ENCODE measurements at regions not wholly inside any gene's neighbourhood (a gene's known extent, or its start where the extent isn't known, plus 50 kb on each side); places are given as distances from the start of the nearest gene placed in this dataset.

DNA sequence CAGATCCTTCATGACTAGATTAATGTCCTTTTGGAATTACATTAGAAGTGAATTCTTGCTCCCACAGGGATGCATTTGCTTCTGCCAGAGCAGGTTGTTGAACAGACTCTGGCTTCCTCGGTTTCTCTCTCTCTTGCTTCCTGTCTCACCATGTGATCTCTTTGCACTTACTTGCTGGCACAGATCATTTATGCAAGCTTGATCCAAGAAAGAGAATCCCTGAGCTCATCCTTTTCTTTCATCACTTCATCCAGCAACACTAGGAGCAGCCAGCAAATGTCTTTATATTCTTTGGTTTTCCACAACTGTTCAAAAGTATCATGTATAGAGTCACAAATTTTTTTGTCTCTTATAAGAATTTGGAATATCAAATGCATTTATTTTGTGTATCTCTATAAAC is 313.5 kb downstream of the ZNF326 start:
- intact Hi-C loops (cut with DNase I): no loop called here
- DNase-seq: no peak
- Histone ChIP-seq H3K4me1 (ENCODE audit: insufficient read depth) (no peaks in the 10 kb centered on the region), H3K4me3 (no peak overlapping the region), H3K27me3 (no peaks in the 10 kb centered on the region), H3K9me3 (no peaks in the 10 kb centered on the region), H3K36me3 (no peaks in the 10 kb centered on the region), H3K27ac (no peak overlapping the region)
- WGBS, 3 donors: 56 to 62% (median 56%) methylated on average over 1 of the region's 1 CpG
- TF ChIP-seq EP300 (IDR thresholded peaks at IDR 0.05): no peak
- TF ChIP-seq, protein P1, sequence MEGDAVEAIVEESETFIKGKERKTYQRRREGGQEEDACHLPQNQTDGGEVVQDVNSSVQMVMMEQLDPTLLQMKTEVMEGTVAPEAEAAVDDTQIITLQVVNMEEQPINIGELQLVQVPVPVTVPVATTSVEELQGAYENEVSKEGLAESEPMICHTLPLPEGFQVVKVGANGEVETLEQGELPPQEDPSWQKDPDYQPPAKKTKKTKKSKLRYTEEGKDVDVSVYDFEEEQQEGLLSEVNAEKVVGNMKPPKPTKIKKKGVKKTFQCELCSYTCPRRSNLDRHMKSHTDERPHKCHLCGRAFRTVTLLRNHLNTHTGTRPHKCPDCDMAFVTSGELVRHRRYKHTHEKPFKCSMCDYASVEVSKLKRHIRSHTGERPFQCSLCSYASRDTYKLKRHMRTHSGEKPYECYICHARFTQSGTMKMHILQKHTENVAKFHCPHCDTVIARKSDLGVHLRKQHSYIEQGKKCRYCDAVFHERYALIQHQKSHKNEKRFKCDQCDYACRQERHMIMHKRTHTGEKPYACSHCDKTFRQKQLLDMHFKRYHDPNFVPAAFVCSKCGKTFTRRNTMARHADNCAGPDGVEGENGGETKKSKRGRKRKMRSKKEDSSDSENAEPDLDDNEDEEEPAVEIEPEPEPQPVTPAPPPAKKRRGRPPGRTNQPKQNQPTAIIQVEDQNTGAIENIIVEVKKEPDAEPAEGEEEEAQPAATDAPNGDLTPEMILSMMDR (IDR thresholded peaks at IDR 0.05): no peak

DNA sequence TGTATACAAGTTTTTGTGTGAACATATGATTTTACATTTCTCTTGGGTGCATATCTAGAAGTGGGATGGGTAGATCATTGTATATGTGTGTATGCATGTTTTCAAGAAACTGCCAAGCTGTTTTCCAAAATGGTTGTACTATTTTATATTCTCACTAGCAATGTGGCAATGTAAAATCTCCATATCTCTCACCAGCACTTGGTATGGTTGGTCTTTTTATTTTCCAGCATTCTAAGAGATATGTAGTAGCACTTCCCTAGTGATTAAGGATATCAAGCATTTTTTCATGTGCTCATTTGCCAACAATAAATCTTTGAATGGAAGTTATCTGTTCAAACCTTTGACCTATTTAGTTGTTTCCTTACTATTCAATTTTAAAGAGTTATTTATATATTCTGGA is 310.7 kb downstream of the ZNF326 start:
- H3K4me3 ChIP-seq: no peak overlapping the region
- no peaks in the 10 kb centered on the region for H3K4me1 ChIP-seq (ENCODE audit: insufficient read depth)
- DNase-seq: no peak
- no peaks in the 10 kb centered on the region for H3K9me3 ChIP-seq
- no peaks in the 10 kb centered on the region for H3K36me3 ChIP-seq
- H3K27ac ChIP-seq: no peak overlapping the region
- H3K27me3 ChIP-seq: no peaks in the 10 kb centered on the region
- intact Hi-C loops (cut with DNase I): no loop called here
- TF ChIP-seq POLR2A (IDR thresholded peaks at IDR 0.05) (no peak), EP300 (IDR thresholded peaks at IDR 0.05) (no peak)
- TF ChIP-seq, protein P1 (IDR thresholded peaks at IDR 0.05): no peak

DNA sequence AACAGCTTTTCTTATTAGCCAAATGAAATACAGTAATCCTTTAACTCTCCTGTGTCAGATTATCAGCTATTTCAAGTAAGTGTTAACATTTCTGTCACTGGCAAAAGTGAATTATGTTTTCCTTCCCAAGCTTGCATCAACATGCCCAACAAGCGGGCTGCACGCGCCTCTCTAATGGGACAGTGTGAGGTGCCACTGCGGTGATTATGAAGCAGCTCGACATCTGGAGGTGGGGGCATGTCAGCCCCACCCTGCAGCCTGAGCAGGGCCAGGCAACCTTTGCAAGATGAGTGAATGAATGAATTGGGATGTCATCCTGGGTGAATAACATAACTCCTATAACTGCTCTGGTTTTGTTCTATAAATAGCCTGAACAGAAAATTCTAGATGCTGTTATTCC is 301.4 kb downstream of the ZNF326 start:
- no peaks in the 10 kb centered on the region for H3K27me3 ChIP-seq
- H3K4me1 ChIP-seq (ENCODE audit: insufficient read depth): no peaks in the 10 kb centered on the region
- H3K4me3 ChIP-seq: no peak overlapping the region
- no peaks in the 10 kb centered on the region for H3K36me3 ChIP-seq
- H3K27ac ChIP-seq: no peak overlapping the region
- TF ChIP-seq POLR2A (IDR thresholded peaks at IDR 0.05) (no peak), EP300 (IDR thresholded peaks at IDR 0.05) (no peak)
- TF ChIP-seq, protein P1 (IDR thresholded peaks at IDR 0.05): no peak
- H3K9me3 ChIP-seq: no peaks in the 10 kb centered on the region
- WGBS, 3 donors: 79 to 83% (median 80%) methylated on average over 5 of the region's 5 CpGs
- intact Hi-C loops (cut with DNase I): no loop called here
- DNase-seq: no peak

DNA sequence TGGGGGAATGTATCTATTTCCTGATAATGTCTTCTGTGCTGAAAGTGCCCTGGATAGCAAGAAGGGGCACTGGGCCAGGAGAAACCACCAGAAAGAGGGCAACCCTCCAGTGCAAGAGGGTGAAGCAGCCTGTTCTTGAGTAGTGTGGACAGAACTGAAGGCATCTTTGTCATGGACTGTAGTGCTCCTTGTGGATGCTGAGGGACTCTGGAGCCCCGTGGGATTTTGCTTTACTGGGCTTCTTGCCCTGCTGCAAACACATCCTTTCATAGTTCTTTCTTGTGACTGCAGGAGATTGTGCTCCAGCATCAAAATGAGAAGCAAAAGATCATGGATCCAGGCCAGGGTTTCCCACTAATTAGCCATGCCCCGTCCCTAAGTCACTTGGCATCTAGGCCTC is 300.6 kb downstream of the ZNF326 start:
- intact Hi-C loops (cut with DNase I): no loop called here
- Histone ChIP-seq H3K4me3 (no peak overlapping the region), H3K27me3 (no peaks in the 10 kb centered on the region), H3K27ac (no peak overlapping the region), H3K9me3 (no peaks in the 10 kb centered on the region), H3K36me3 (no peaks in the 10 kb centered on the region), H3K4me1 (ENCODE audit: insufficient read depth) (no peaks in the 10 kb centered on the region)
- no peak for DNase-seq
- TF ChIP-seq EP300 (IDR thresholded peaks at IDR 0.05) (no peak), POLR2A (IDR thresholded peaks at IDR 0.05) (no peak)
- TF ChIP-seq, protein P1 (IDR thresholded peaks at IDR 0.05): no peak
- WGBS, 3 donors: 48 to 51% (median 50%) methylated on average over 2 of the region's 2 CpGs

Measured in ovary (tissue), 7 donors.